IMR-90 (cell line): ENCODE measurements at regions not wholly inside any gene's neighbourhood (a gene's known extent, or its start where the extent isn't known, plus 50 kb on each side); places are given as distances from the start of the nearest gene placed in this dataset.

Experiments used
- ATAC-seq: fragments of 200-7000 bp; cut with Tn5 transposase; 2 replicates; pipeline ENCODE4 v1.9.1; 2020; ENCODE audit warnings: low read depth, mild to moderate bottlenecking, moderate library complexity
- BruUV-seq: library from RNA; stranded (reverse); fragments of 400-500 nt; replicated peaks from 2 replicates; lab custom pipeline; 2021; lab: Mats Ljungman, UMichigan
- CTCF ChIA-PET: fragments of 300-600 bp; formaldehyde crosslinking; extraction: SDS; loops from one replicate; lab custom pipeline; 2021; ENCODE audit warnings: antibody characterized with exemption; lab: Yijun Ruan, JAX
- POLR2A ChIA-PET: fragments of 300-600 bp; sonication (Branson Sonifier 250); formaldehyde crosslinking; loops from one replicate; lab custom pipeline; 2022; ENCODE audit warnings: antibody characterized with exemption; ENCODE audit not compliant: unreplicated experiment; lab: Charles Lee
- DNase-seq: peaks from one replicate; pipeline ENCODE4 v3.0.0; 2013
- H2AFZ ChIP-seq: replicated peaks from 2 replicates; pipeline ENCODE3; 2013; ENCODE audit warnings: low read length, mild to moderate bottlenecking; ENCODE audit not compliant: poor library complexity
- H2AK5ac ChIP-seq: 2 replicates; pipeline ENCODE4 v1.6.1; 2013; ENCODE audit warnings: low read depth, low read length, inconsistent platforms
- H2AK9ac ChIP-seq: replicated peaks from 2 replicates; pipeline ENCODE3; 2013; ENCODE audit warnings: mild to moderate bottlenecking, low read depth, low read length, moderate library complexity; ENCODE audit not compliant: poor library complexity
- H2BK120ac ChIP-seq: 2 replicates; pipeline ENCODE4 v1.6.1; 2013; ENCODE audit warnings: low read depth, low read length, inconsistent platforms
- H2BK15ac ChIP-seq: 3 replicates; pipeline ENCODE4 v1.6.1; 2013; ENCODE audit warnings: low read depth, low read length, inconsistent platforms
- H2BK20ac ChIP-seq: 2 replicates; pipeline ENCODE4 v1.6.1; 2013; ENCODE audit warnings: low read depth, mild to moderate bottlenecking, inconsistent platforms, low read length, moderate library complexity
- H2BK5ac ChIP-seq: 2 replicates; pipeline ENCODE4 v1.6.1; 2013; ENCODE audit warnings: mild to moderate bottlenecking, low read depth, low read length, inconsistent platforms; ENCODE audit not compliant: poor library complexity, severe bottlenecking
- H3K14ac ChIP-seq: replicated peaks from 2 replicates; pipeline ENCODE4 v1.6.1; 2013; ENCODE audit warnings: low read depth, low read length, inconsistent platforms
- H3K18ac ChIP-seq: 2 replicates; pipeline ENCODE4 v1.6.1; 2013; ENCODE audit warnings: low read depth, low read length, control low read depth
- H3K23ac ChIP-seq: 2 replicates; pipeline ENCODE4 v1.6.1; 2013; ENCODE audit warnings: low read depth, low read length, inconsistent platforms
- H3K27ac ChIP-seq: 2 replicates; pipeline ENCODE4 v1.5.1; 2013; ENCODE audit warnings: mild to moderate bottlenecking, control low read depth, low read length; ENCODE audit not compliant: insufficient read depth
- H3K27me3 ChIP-seq: 2 replicates; pipeline ENCODE4 v1.6.1; 2013; ENCODE audit warnings: low read length; ENCODE audit not compliant: control insufficient read depth, insufficient read depth
- H3K36me3 ChIP-seq: 2 replicates; pipeline ENCODE4 v1.6.1; 2013; ENCODE audit warnings: low read length, mixed read lengths; ENCODE audit not compliant: control insufficient read depth, insufficient read depth
- H3K4ac ChIP-seq: 2 replicates; pipeline ENCODE4 v1.6.1; 2013; ENCODE audit warnings: low read depth, low read length, inconsistent platforms
- H3K4me1 ChIP-seq: 2 replicates; pipeline ENCODE4 v1.6.1; 2013; ENCODE audit warnings: low read length, mixed read lengths; ENCODE audit not compliant: control insufficient read depth, insufficient read depth
- H3K4me2 ChIP-seq: 2 replicates; pipeline ENCODE4 v1.6.1; 2013; ENCODE audit warnings: low read depth, mild to moderate bottlenecking, control low read depth, low read length, moderate library complexity
- H3K4me3 ChIP-seq: 2 replicates; pipeline ENCODE4 v1.5.1; 2013; ENCODE audit warnings: low read depth, mild to moderate bottlenecking, control low read depth, low read length, moderate library complexity; ENCODE audit not compliant: insufficient read depth
- H3K56ac ChIP-seq: 2 replicates; pipeline ENCODE4 v1.6.1; 2013; ENCODE audit warnings: low read length, inconsistent platforms; ENCODE audit not compliant: insufficient read depth; ENCODE audit errors: extremely low read depth
- H3K79me1 ChIP-seq, 2 experiments: 2 replicates each; pipeline ENCODE4 v1.6.1; 2013; ENCODE audit warnings: low read length in 2 of 2, inconsistent platforms in 1 of 2, low read depth in 1 of 2
- H3K9ac ChIP-seq: 2 replicates; pipeline ENCODE4 v1.6.1; 2013; ENCODE audit warnings: low read depth, low read length, control low read depth
- H3K9me1 ChIP-seq: 2 replicates; pipeline ENCODE4 v1.6.1; 2013; ENCODE audit warnings: low read length, inconsistent platforms; ENCODE audit not compliant: insufficient read depth
- H3K9me3 ChIP-seq: 2 replicates; pipeline ENCODE4 v1.6.1; 2013; ENCODE audit warnings: low read length; ENCODE audit not compliant: control insufficient read depth, insufficient read depth
- H4K20me1 ChIP-seq: 2 replicates; pipeline ENCODE4 v1.6.1; 2013; ENCODE audit warnings: low read length, inconsistent platforms; ENCODE audit not compliant: insufficient read depth
- H4K5ac ChIP-seq: 2 replicates; pipeline ENCODE4 v1.6.1; 2013; ENCODE audit warnings: mild to moderate bottlenecking, low read depth, low read length, control low read depth
- H4K8ac ChIP-seq, 2 experiments: 2 replicates each; pipeline ENCODE4 v1.6.1; 2013; ENCODE audit warnings: low read depth in 2 of 2, low read length in 2 of 2, control low read depth in 1 of 2, inconsistent platforms in 1 of 2
- H4K91ac ChIP-seq: 2 replicates; pipeline ENCODE4 v1.6.1; 2013; ENCODE audit warnings: low read depth, low read length, inconsistent platforms; ENCODE audit not compliant: insufficient read depth
- BHLHE40 ChIP-seq: fragments of 150-350 bp; IDR thresholded peaks from 2 replicates; pipeline ENCODE4 v1.6.1; 2016; ENCODE audit warnings: mild to moderate bottlenecking, low read depth, low read length
- CEBPB ChIP-seq: IDR thresholded peaks from 2 replicates; pipeline ENCODE4 v1.6.1; 2012; ENCODE audit warnings: low read depth, low read length, improper control_type of control experiment
- CHD1 ChIP-seq: IDR thresholded peaks from 2 replicates; pipeline ENCODE4 v1.6.1; 2012; ENCODE audit warnings: low read depth, low read length, improper control_type of control experiment
- CTCF ChIP-seq: conservative IDR thresholded peaks from 2 replicates; pipeline ENCODE4 v1.5.1; 2012; ENCODE audit warnings: mild to moderate bottlenecking, low read depth, low read length, improper control_type of control experiment
- ELK1 ChIP-seq: fragments of 150-350 bp; IDR thresholded peaks from 2 replicates; pipeline ENCODE4 v1.6.1; 2016; ENCODE audit warnings: low read depth, mild to moderate bottlenecking, low read length, moderate library complexity, borderline replicate concordance
- POLR2A ChIP-seq: IDR thresholded peaks from 2 replicates; pipeline ENCODE4 v1.6.1; 2012; ENCODE audit warnings: mild to moderate bottlenecking, low read depth, low read length
- RFX5 ChIP-seq: IDR thresholded peaks from 2 replicates; pipeline ENCODE4 v1.8.0; 2012; ENCODE audit warnings: low read depth, mild to moderate bottlenecking, low read length, moderate library complexity
- dilution Hi-C: fragments of 300-500 bp; cut with HindIII; formaldehyde crosslinking; loops from one replicate; pipeline ENCODE4 v1.14.3; 2018; ENCODE audit warnings: low sequenced_read_pairs; ENCODE audit not compliant: unreplicated experiment
- in situ Hi-C: fragments of 300-500 bp; cut with MboI; formaldehyde crosslinking; loops from 3 replicates; pipeline ENCODE4 v1.14.3; 2019; ENCODE audit warnings: low sequenced_read_pairs, inconsistent platforms, mixed read lengths
- intact Hi-C: fragments of 100-400 bp; cut with micrococcal nuclease; formaldehyde crosslinking; loops from 2 replicates; pipeline ENCODE4 v1.10.0; 2022

GRCh38 chr7:116392806-116393205, 106.7 kb upstream of the CAV2 start:
- Histone ChIP-seq H2BK120ac (peak overlapping the region; percentile 74; the same call in 1 of the 2 replicates), H3K23ac (peak overlapping the region; percentile 29; the same call in 1 of the 2 replicates), H3K9me3 (no peaks in the 10 kb centered on the region; the same call in 1 of the 2 replicates), H3K9ac (no peak overlapping the region), H3K9me1 (peaks cover 3% of the 10 kb centered on the region), H2AK9ac (no peak overlapping the region), H4K5ac (no peak overlapping the region), H3K36me3 (no peaks in the 10 kb centered on the region), H3K56ac (no peak overlapping the region), H2BK15ac (peak overlapping the region; percentile 73; the same call in 2 of the 3 replicates), H3K18ac (peak overlapping the region; percentile 91), H4K91ac (peak overlapping the region; percentile 66), H2BK20ac (peak overlapping the region; percentile 61; the same call in 1 of the 2 replicates), H3K4me1 (peaks cover 5% of the 10 kb centered on the region), H3K4me3 (no peak overlapping the region), H2AK5ac (peak overlapping the region; percentile 94; the same call in 1 of the 2 replicates), H2AFZ (no peak overlapping the region), H4K20me1 (no peaks in the 10 kb centered on the region), H4K8ac (peak overlapping the region in 1 of 2 experiments; percentile 67; a peak in 1 of 4 replicates), H3K4me2 (no peak overlapping the region), H3K79me1 (no peaks in the 10 kb centered on the region), H3K27me3 (no peaks in the 10 kb centered on the region), H3K27ac (no peak overlapping the region), H3K4ac (peak overlapping the region; percentile 41), H2BK5ac (peak overlapping the region; percentile 73), H3K14ac (peak overlapping the region; percentile 64; the same call in 1 of the 2 replicates)
- ChIA-PET POLR2A (no interaction called here), CTCF (no interaction called here)
- ATAC-seq (no peak), DNase-seq (no peak)
- in situ Hi-C loops, result no loop called here
- no TSS peak for BruUV-seq
- dilution Hi-C loops, result no loop called here
- intact Hi-C loops, result no loop called here
- no peak for TF ChIP-seq BHLHE40
- TF ChIP-seq CEBPB, result no peak
- TF ChIP-seq POLR2A, result no peak
- no peak for TF ChIP-seq ELK1
- TF ChIP-seq CTCF, result no peak
- TF ChIP-seq RFX5, result no peak
- no peak for TF ChIP-seq CHD1
